Limb (tissue), 2 donors: ENCODE measurements at regions not wholly inside any gene's neighbourhood (a gene's known extent, or its start where the extent isn't known, plus 50 kb on each side); places are given as distances from the start of the nearest gene placed in this dataset.
"Not testable (repeated sequence)": the region's sequence is repeated elsewhere in the genome, so short reads cannot be mapped to it uniquely, and the experiment has no call there.

Source experiments
- DNase-seq, 2 donors: peaks; one replicate each; pipeline ENCODE4 v3.0.0-alpha.2; 2016; ENCODE audit errors: extremely low spot score in 2 of 2

DNA sequence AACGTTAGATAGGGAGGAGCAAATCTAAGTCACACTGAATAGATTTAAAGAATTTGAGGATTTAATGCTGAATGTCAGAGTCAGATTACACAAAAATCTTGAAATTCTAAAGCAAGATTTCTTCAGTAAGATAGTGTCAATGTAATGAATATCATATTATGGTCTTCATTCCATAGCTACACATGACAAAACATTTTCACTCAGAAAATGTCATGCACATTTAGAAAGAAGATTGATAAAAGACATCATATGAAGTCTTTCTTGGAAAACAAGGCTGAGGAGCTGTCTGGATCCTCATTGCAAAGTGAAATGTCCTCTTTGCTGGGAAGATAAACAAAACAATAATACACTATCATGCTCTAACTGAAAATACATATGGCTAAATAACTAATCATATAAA, 1006.9 kb downstream of the PCDH7 start:
- no peak for DNase-seq

DNA sequence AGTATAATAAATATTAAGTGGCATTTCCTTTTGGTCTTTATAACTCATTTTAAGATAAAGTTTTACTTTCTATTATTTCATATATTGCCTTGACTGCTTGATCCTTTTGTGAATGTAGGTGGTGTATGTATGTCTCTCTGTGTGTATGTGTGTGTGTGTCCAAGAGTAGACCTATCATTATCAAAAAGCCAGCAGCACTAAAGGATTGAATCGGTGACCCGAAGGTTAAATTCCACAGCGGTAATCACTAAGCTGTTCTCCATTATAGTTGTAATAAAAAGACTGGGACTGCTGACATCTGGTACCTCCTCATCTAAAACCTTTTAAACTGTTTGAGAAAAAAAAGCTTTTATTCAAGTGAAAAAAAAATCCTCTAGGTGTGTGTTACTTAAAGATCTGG, 1014.8 kb downstream of the PCDH7 start:
- no peak for DNase-seq

DNA sequence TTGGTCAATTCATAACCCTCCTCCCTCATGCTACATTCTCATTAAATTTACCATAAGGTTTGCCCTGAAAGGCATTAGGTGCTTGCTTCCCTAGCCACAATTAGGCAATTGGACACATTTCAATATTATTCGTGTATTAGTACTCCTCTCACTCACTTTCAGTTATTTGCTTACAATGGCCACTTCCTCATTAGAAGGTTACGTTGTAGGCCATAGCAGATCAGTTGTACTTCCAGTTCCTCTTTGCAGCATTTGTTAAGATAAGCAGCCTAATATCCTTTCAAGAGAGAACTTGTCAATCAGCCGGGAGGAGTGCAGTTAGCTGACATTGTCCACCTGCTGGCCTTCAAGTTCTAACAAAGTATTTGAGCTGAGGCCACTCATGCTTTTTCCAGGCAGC, 1017.2 kb downstream of the PCDH7 start:
- no peak for DNase-seq

DNA sequence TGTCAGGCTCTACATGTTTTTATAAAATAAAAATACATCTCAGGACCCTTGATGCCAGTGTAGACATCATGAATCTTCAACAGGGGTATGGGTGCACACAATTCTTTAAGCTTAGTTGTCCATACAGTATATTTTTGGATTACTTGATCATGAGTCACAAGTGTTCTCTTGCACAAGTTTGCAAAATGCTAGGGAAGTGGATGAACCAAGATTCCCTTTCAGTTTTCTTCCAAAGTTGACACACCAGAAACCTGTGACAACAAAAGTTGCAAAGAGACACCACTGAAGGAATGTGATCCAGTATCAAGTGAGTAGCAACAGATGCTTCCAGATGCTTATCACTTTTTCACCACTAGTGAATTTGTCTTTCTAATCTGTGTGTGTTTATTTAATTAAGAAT, 1021.2 kb downstream of the PCDH7 start:
- DNase-seq = no peak

DNA sequence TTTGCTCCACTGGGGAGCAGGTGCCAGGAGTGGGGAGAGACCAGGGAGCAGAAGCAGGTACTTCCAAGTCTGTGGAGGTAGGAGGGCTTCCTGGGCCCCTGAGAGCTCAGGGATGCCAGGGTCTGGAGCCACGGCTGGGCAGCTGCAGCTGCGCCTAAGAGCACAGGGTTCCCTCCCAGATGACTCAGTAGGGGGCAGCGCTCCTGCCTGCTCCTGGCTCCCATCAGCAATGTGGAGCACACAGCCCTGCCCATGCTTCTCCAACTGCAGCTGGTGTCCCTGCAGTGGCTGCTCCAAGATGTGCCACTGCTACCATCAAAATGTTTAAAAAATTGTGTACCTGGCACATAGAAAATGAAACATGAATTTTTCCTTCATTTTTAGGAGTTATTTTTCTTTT, 1028.2 kb downstream of the PCDH7 start:
- DNase-seq = no peak

DNA sequence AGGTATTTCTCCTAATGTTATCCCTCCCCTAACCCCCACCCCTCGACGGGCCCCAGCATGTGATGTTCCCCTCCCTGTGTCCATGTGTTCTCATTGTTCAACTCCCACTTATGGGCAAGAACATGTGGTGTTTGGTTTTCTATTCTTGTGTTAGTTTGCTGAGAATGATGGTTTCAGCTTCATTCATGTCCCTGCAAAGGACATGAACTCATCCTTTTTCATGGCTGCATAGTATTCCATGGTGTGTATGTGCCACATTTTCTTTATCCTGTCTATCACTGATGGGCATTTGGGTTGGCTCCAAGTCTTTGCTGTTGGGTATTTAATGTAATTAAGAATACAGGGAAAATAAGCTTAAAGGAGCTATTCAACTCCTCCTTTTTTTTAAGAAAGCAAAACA, 1030.4 kb downstream of the PCDH7 start:
- not testable (repeated sequence) for DNase-seq

DNA sequence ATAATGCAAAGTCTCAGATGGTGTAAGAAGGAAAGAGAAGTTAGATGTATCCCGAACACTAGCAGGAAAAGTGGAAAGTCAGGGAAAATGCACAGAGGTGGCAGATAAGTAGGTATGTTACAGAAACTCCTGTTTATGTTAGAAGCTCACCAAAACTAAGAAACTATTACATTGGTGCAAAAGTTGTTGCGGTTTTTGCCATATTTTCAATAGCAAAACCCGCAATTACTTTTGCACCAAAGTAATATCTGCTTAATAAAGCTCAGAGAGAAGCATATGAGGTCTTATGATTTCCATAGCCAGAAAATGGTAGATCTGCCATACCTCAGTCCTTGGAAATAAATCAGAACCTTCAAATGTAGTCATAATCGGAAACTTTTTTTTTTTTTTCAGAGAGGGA, 1035.6 kb downstream of the PCDH7 start:
- no peak for DNase-seq

DNA sequence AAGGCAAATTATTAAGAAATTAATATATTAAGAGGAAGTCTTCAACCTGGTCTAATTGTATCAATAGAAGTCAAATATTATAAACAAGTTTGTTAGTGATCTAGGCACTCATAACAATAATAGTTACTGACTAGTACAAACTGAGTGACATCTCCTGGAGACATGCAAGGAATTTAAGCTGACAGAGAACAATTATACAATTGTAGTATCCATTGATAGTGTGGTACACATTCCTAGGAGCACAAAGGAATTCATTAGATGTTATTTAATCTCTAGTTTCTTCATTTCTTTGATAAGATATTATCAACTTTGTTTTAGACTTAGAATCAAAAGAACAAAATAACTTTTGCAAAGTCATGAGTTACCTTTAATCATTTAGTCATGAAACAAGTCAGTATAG, 1048.6 kb downstream of the PCDH7 start:
- no peak for DNase-seq

DNA sequence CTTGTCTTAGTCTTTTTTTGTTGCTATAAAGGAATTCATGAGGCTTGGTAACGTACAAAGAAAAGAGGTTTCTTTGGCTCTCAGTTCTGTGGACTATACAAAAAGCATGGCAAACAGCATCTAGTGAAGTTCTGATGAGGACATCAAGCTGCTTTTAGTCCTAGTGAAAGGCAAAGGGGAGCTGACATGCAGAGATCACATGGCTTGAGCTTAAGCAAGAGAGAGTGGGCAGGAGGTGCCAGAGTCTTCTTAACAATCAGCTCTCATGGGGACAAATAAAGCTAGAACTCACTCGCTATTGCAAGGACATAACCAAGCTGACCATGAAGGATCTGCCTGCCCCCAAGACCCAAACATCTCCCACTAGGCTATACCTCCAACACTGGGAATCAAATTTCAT, 1063.1 kb downstream of the PCDH7 start:
- no peak for DNase-seq

DNA sequence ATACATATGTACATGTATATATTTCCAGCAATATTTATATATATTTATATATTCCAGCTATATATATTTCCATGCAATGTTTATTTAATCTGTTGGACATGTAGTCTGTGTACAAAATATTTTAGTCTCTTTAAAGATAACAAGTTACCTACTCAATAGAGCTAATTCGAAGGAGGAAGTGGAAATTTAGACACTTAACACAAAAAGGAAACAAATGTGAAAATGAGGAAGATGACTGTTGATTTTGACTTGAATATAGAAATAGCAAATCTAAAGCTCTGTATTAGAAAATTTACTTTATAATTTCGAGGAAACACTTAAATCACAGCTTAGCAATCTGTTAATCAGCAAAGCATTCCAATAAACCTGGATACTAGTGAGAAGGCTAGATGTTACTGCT, 1064.4 kb downstream of the PCDH7 start:
- DNase-seq = no peak

DNA sequence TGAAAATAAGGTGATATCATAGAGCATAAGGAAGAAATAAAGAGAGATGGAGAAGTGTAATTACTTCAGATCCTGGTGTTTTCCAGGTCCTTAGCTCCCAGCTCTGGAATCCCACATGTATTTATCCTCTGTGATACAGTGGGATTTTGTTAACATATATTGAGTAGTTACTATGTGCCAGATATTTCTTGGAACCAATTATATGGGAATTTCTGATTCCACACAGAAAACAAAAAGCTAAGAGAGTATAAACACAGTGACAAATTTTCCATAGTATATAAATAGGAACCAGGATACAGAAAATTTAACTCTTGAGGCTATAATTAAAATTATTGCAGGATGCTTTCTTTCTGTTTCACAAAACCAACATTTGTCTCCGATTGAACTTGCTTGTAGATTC, 1067.5 kb downstream of the PCDH7 start:
- no peak for DNase-seq

DNA sequence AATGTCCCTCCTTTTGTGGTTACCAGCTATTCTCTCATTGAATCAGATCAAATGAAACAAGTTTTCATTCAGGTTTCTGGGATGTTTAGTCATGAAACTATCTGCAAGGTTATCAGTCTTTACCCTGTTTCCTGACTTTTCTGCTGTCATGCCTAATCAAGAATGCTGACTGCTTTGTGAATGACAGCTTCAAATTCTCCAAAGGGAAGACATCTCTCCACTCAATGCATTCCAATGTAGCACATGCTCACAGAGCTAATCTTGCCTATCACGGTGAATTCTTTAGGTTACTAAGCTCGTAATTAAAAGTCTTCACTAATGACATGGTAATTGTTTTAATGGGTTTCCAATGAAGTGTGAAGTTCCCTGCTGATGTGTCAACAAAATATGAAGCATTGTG, 1068.5 kb downstream of the PCDH7 start:
- DNase-seq = no peak

DNA sequence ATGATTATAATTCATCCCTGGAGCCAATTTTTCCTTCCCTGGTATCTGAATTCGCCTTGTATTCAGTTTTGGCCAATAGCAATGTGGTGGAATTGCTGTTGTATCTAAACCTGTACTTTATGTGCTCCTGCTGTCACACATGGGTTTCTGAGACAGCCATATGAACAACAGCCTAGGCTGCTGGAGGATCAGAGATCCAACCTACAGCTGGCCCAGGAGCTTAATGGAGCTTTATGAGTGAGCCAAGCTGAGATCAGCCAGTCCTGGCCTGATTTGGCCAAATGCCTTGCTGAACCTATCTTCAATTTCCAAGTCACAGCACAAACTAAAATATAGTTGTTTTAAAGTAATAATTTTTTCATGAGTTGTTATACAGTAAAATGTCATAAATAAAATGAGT, 1071.5 kb downstream of the PCDH7 start:
- DNase-seq = no peak

DNA sequence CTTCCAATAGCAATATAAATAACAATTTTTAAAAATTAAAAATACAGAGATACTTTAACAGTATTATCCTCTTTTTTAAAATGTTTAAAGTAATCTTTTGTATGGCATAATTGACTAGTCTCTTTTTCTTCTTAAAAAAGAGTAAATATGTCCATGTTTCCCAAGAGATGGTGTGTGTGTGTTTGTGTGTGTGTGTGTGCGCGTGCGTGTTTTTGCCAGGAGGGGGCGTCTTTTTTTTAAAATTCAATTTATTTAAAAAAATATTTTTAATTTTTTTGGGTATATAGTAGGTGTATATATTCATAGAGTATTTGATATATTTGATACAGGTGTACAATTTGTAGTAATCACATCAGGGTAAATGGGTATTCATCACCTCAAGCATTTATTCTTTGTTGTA, 1073.7 kb downstream of the PCDH7 start:
- no peak for DNase-seq

DNA sequence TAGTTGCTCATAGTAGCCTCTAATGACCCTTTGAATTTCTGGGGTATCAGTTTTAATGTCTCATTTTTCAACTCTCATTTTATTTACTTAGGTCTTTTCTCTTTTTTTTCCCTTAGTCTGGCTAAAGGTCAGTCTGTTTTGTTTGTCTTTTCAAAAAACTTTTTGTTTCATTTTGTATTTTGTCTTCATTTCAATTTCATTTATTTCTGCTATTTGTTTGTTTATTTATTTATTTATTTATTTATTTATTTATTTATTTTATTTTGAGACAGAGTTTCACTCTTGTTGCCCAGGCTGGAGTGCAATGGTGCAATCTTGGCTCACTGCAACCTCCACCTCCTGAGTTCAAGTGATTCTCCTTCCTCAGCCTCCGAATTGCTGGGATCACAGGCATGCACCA, 1076.9 kb downstream of the PCDH7 start:
- DNase-seq = not testable (repeated sequence)

DNA sequence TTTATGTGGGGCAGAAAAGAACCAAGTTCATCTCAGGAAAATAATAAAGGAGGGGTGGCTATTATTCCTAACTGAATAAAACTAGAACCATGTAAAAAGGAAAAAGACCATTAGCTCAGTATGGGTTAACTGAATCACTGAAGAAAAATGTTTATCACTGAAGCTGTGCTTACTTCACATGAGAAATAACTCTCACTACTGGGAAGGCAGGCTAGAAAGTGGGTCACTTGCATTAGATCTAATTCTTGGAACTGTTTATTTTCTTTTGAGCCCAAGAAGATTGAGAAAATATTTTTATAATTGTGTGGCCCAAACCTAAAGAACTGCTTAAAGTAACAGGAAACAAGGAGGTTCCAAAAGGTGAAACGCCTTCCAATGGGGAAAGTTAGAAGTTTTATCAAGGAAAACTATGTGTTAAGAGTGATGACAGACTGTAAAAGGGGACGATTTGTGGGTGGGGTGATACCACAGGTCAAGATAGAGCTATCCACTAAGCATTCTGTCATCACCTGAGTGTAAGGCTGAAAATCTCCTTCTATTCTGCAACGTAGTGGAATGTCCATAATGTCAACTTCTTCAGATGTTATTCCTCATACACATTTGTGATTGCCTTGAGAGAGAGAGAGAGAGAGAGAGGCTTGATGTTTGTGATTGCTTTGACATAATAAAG, 1083.5 kb downstream of the PCDH7 start:
- no peak for DNase-seq

DNA sequence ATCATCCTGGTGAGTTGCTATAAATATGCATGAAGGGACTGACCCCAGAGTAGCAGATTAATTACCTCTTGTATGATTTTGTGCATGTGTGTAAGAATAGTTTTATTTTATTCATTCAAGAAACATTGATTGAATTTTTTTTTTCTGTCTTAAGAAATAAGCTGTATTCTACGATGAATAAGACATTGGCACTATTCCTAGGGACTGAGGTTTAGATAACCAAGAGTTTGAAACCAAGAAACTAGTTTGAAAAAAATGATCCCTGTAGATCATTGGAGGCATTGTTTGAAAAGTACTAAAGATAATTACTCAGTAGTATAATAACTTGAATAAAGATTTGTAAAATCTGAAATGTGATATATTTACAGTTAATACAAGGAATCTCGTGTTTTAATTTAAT, 1086.9 kb downstream of the PCDH7 start:
- DNase-seq = no peak

DNA sequence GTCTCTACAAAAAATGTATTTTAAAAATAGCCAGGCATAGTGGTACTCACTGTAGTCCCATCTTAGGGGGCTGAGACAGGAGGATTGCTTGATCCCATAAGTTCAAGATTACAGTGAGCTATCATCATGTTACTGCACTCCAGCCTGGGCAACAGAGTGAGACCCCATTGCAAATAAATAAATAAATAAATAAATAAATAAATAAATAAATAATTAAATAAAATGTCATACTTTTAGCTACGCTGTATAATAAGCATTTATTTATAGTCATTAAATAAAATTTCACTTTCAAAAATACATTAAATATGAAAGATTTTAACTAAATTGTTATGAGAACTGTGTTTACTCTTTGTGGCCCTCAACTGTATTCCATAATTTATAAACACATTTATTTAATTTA, 1124.2 kb downstream of the PCDH7 start:
- DNase-seq = no peak

DNA sequence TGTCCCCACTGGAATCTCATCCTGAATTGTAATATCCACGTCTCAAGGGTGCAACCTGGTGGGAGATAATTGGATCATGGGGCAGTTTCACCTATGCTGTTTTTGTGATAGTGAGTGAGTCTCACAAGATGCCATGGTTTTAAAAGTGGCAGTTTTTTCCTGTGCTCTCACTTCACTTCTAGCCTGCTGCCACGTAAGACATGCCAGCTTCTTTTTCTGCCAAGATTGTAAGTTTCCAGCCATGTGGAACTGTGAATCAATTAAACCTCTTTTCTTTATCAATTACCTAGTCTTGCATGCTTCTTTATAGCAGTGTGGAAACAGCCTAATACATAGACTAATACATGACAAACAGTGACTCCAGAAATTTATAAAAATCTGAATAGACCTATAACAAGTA, 1131.8 kb downstream of the PCDH7 start:
- no peak for DNase-seq

DNA sequence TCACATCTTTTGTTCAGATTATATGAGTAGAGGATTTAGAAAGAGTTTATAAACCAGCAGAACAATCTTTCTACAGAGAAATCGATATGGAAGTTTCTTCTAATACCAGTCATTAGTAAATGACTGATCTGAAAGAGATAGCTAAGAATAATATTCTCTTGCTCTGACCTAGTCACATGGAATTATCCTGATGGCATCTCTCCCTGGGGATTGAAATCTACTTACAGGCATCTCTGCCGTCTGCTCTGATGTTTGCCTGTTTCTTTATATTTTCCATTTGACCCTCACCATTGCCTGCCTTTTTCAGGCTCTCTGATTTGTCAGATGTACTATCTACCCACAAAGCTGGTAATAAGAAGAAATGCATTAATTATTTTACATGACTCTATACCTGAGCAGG, 1157.3 kb downstream of the PCDH7 start:
- no peak for DNase-seq

DNA sequence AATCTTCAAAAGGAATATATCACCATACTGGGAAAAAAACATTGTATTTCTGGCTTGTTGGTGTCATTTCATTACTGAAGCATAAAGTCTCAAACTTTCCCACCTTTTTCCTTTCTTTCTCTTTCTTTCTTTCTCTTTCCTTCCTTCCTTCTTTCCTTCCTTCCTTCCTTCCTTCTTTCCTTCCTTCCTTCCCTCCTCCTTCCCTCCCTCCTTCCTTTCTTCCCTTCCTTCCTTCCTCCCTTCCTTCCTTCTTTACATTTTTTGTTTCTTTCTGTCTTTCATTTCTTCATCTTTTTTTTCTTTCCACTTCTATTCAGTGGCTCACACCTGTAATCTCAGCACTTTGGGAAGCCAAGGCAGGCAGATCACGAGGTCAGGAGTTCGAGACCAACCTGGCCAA, 1160.7 kb downstream of the PCDH7 start:
- DNase-seq = not testable (repeated sequence)

DNA sequence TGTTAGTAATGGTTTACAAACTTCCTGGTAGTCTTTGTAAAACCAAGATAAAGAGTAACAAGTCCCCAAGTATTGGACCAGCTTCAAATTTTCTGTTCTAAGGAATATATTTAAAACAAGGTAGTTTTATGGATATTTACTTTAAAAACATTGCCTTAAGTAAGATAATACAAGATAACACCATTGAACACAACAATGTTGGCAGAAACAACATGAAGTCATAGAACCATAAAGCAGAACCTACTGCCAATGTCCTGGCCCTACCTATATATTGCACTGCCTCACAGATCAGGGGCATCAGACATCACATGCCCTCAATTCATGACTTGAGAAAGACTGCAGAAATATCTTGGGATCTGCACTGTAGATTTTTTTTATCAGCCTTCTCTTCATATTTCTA, 1176.2 kb downstream of the PCDH7 start:
- no peak for DNase-seq

DNA sequence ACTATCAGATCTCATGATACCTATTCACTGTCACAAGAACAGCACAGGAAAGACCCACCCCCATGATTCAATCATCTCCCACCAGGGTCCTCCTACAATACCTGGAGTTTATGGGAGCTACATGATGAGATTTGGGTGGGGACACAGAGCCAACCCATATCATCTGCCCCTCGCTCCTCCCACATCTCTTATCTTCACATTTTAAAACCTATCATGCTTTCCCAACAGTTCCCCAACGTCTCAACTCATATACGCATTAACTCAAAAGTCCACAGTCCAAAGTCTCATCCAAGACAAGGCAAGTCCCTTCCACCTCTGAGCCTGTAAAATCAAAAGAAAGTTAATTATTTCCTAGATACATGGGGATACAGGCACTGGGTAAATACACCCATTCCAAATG, 1185.2 kb downstream of the PCDH7 start:
- DNase-seq = no peak

DNA sequence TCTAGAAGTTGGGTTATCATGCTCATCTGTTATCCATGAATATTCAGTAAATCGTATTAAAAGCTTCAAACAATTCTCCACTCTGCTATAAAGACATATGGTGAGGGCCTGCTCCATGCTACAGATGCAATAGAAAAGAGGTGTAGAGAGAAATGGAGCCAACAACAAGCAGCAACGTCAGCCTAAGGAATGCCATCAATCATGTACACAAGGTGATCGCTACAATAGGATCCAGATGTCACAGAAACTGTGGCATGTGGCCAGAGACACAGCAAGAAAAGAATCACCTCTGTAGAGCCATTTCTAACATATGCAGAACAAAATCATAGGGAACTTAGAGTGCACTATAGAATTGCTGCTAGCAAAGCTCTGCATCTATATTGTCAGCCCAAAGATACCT, 1188.1 kb downstream of the PCDH7 start:
- peak in 1 of 2 donors; percentile 6 for DNase-seq
